H9 (cell line): ENCODE measurements at regions not wholly inside any gene's neighbourhood (a gene's known extent, or its start where the extent isn't known, plus 50 kb on each side); places are given as distances from the start of the nearest gene placed in this dataset.
"Not testable (repeated sequence)": the region's sequence is repeated elsewhere in the genome, so short reads cannot be mapped to it uniquely, and the experiment has no call there.

Experiments
- DNase-seq: peaks from one replicate; pipeline ENCODE4 v3.0.0-alpha.2; 2017
- H2AFZ ChIP-seq: one replicate; pipeline ENCODE4 v1.6.1; 2013; ENCODE audit warnings: mild to moderate bottlenecking, low read length, control low read depth, moderate library complexity
- H2AK5ac ChIP-seq: 2 replicates; pipeline ENCODE4 v1.6.1; 2013; ENCODE audit warnings: low read length, control low read depth, mixed read lengths; ENCODE audit not compliant: insufficient read length
- H2BK120ac ChIP-seq: one replicate; pipeline ENCODE4 v1.6.1; 2013; ENCODE audit warnings: low read depth, mild to moderate bottlenecking, low read length, control low read depth, inconsistent platforms; ENCODE audit not compliant: poor library complexity, severe bottlenecking
- H2BK12ac ChIP-seq: 2 replicates; pipeline ENCODE4 v1.6.1; 2013; ENCODE audit warnings: low read length, control low read depth, mixed read lengths, low read depth; ENCODE audit not compliant: insufficient read length
- H2BK15ac ChIP-seq: 2 replicates; pipeline ENCODE4 v1.6.1; 2013; ENCODE audit warnings: low read depth, low read length, control low read depth
- H2BK20ac ChIP-seq: one replicate; pipeline ENCODE4 v1.6.1; 2013; ENCODE audit warnings: low read depth, mild to moderate bottlenecking, low read length, control low read depth, inconsistent platforms; ENCODE audit not compliant: poor library complexity, severe bottlenecking
- H2BK5ac ChIP-seq: 2 replicates; pipeline ENCODE4 v1.6.1; 2013; ENCODE audit warnings: low read length, control low read depth, mixed read lengths; ENCODE audit not compliant: insufficient read length
- H3K14ac ChIP-seq: 2 replicates; pipeline ENCODE4 v1.6.1; 2013; ENCODE audit warnings: low read length, control low read depth; ENCODE audit not compliant: insufficient read depth
- H3K18ac ChIP-seq: 2 replicates; pipeline ENCODE4 v1.6.1; 2013; ENCODE audit warnings: low read depth, mild to moderate bottlenecking, mixed read lengths, low read length, control low read depth; ENCODE audit not compliant: insufficient read length
- H3K23ac ChIP-seq: 2 replicates; pipeline ENCODE4 v1.6.1; 2013; ENCODE audit warnings: low read length, control low read depth, mixed read lengths, low read depth; ENCODE audit not compliant: insufficient read length
- H3K23me2 ChIP-seq: 2 replicates; pipeline ENCODE4 v1.6.1; 2013; ENCODE audit warnings: low read depth, mild to moderate bottlenecking, mixed read lengths, low read length, control low read depth; ENCODE audit not compliant: insufficient read length, poor library complexity, severe bottlenecking
- H3K27ac ChIP-seq: 2 replicates; pipeline ENCODE4 v1.5.1; 2013; ENCODE audit warnings: low read length, control low read depth, mixed read lengths, low read depth; ENCODE audit not compliant: insufficient read length
- H3K27me3 ChIP-seq: 2 replicates; pipeline ENCODE4 v1.6.1; 2013; ENCODE audit warnings: low read length, control low read depth, inconsistent platforms; ENCODE audit not compliant: insufficient read depth
- H3K4ac ChIP-seq: 2 replicates; pipeline ENCODE4 v1.6.1; 2013; ENCODE audit warnings: low read depth, mild to moderate bottlenecking, control low read depth, inconsistent platforms, low read length, moderate library complexity
- H3K4me1 ChIP-seq: 2 replicates; pipeline ENCODE4 v1.6.1; 2013; ENCODE audit warnings: low read length, control low read depth, inconsistent platforms; ENCODE audit not compliant: insufficient read depth
- H3K4me2 ChIP-seq: 2 replicates; pipeline ENCODE4 v1.6.1; 2013; ENCODE audit warnings: low read length, control low read depth, mixed read lengths; ENCODE audit not compliant: insufficient read length, insufficient read depth
- H3K56ac ChIP-seq: 2 replicates; pipeline ENCODE4 v1.6.1; 2013; ENCODE audit warnings: low read depth, mild to moderate bottlenecking, mixed read lengths, low read length, control low read depth; ENCODE audit not compliant: insufficient read length
- H3K79me1 ChIP-seq: 2 replicates; pipeline ENCODE4 v1.6.1; 2013; ENCODE audit warnings: low read depth, mild to moderate bottlenecking, moderate library complexity, low read length, control low read depth, inconsistent platforms; ENCODE audit not compliant: insufficient read depth, poor library complexity, severe bottlenecking
- H3K79me2 ChIP-seq: 2 replicates; pipeline ENCODE4 v1.6.1; 2013; ENCODE audit warnings: low read length, control low read depth, inconsistent platforms; ENCODE audit not compliant: insufficient read depth
- H3K9ac ChIP-seq: 2 replicates; pipeline ENCODE4 v1.6.1; 2013; ENCODE audit warnings: low read length, control low read depth, mixed read lengths; ENCODE audit not compliant: insufficient read length; ENCODE audit errors: extremely low read depth
- H3K9me3 ChIP-seq: one replicate; pipeline ENCODE4 v1.6.1; 2013; ENCODE audit warnings: low read depth, low read length, inconsistent platforms; ENCODE audit not compliant: control insufficient read depth
- H3T11ph ChIP-seq: one replicate; pipeline ENCODE4 v1.6.1; 2013; ENCODE audit warnings: mild to moderate bottlenecking, low read length, control low read depth, inconsistent platforms
- H4K20me1 ChIP-seq: one replicate; pipeline ENCODE4 v1.6.1; 2013; ENCODE audit not compliant: control insufficient read depth, insufficient read length, insufficient read depth
- H4K5ac ChIP-seq: 2 replicates; pipeline ENCODE4 v1.6.1; 2013; ENCODE audit warnings: low read depth, mild to moderate bottlenecking, mixed read lengths, low read length, control low read depth; ENCODE audit not compliant: insufficient read length
- H4K8ac ChIP-seq: replicated peaks from 2 replicates; pipeline ENCODE4 v1.6.1; 2013; ENCODE audit warnings: low read length, control low read depth, mixed read lengths, low read depth; ENCODE audit not compliant: insufficient read length
- H4K91ac ChIP-seq: 2 replicates; pipeline ENCODE4 v1.6.1; 2013; ENCODE audit warnings: low read depth, mild to moderate bottlenecking, moderate library complexity, mixed read lengths, low read length, control low read depth; ENCODE audit not compliant: insufficient read length
- H3K27ac Mint-ChIP-seq, 3 experiments: 2 replicates in 2 of 3; 3 replicates in 1 of 3; pipeline ENCODE4 v1.8.0; 2020 to 2021; ENCODE audit warnings: mixed read lengths in 3 of 3, mild to moderate bottlenecking in 1 of 3, moderate library complexity in 1 of 3
- H3K27me3 Mint-ChIP-seq: 2 replicates; pipeline ENCODE4 v1.8.0; 2021; ENCODE audit warnings: low read depth, mild to moderate bottlenecking, moderate library complexity, mixed read lengths
- H3K36me3 Mint-ChIP-seq, 3 experiments: 2 replicates in 2 of 3; 3 replicates in 1 of 3; pipeline ENCODE4 v1.8.0; 2020 to 2021; ENCODE audit warnings: low read depth in 3 of 3, mixed read lengths in 3 of 3; ENCODE audit not compliant: insufficient read depth in 1 of 3
- H3K4me1 Mint-ChIP-seq, 2 experiments: 2 replicates each; pipeline ENCODE4 v1.8.0; 2020; ENCODE audit warnings: mixed read lengths in 2 of 2
- H3K4me3 Mint-ChIP-seq, 2 experiments: 2 replicates in 1 of 2; 3 replicates in 1 of 2; pipeline ENCODE4 v1.8.0; 2020 to 2021; ENCODE audit warnings: mild to moderate bottlenecking in 2 of 2, mixed read lengths in 2 of 2, moderate library complexity in 1 of 2
- H3K9me3 Mint-ChIP-seq, 2 experiments: 2 replicates in 1 of 2; 3 replicates in 1 of 2; pipeline ENCODE4 v1.8.0; 2020; ENCODE audit warnings: mild to moderate bottlenecking in 2 of 2, mixed read lengths in 2 of 2, moderate library complexity in 1 of 2
- WGBS: extraction: QIAGEN DNeasy Blood & Tissue Kit; methylation state at CpG from one replicate; pipeline ENCODE4 v1.1.7; 2013; ENCODE audit warnings: missing lambda C conversion rate, low lambda C conversion rate, mixed read lengths; ENCODE audit not compliant: insufficient read length; ENCODE audit errors: extremely low coverage; 5-methylcytosine and 5-hydroxymethylcytosine counted together
- TF ChIP-seq, protein P1 (sequence below): fragments of 200-600 bp; sonication (generic); conservative IDR thresholded peaks from 3 replicates; pipeline ENCODE4 v1.8.0; 2021; ENCODE audit warnings: antibody characterized with exemption, mild to moderate bottlenecking

DNA sequence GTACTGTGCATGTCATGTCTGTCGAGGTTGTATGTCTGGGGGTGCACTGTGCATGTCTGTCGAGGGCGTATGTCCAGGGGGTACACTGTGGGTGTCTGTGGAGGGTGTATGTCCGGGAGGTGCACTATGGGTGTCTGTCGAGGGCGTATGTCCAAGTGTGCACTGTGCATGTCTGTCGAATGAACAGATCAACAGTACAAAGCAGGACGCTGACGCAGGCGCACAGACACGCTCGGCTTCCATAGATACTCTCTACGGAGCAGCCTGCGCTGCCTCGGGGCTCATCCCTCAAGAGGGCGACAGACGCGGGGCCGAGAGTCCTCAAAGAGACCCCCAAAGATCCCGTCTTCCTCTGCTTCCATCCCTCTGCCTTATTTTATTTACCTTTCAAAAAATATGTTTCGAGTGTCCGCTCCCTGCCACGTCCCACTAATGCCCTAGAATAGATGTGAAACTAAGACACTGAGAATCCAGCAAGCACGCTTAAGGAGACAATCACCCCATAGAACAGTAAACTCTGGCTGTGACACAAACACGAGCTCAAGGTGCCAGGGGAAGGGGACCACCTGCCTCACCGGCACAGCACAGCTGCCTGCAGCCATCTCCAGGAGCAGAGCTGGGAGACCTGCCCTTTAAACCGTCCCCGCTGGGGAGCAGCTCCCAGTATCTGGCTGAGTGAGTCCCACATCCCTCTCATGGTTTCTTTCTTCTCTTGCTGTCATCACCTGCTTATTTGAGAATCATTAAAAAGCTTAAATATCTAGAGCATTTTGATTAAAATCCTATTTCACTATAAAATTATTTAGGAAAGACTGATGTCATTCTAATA, 250.5 kb upstream of the MYT1L start:
- TF ChIP-seq, protein P1, sequence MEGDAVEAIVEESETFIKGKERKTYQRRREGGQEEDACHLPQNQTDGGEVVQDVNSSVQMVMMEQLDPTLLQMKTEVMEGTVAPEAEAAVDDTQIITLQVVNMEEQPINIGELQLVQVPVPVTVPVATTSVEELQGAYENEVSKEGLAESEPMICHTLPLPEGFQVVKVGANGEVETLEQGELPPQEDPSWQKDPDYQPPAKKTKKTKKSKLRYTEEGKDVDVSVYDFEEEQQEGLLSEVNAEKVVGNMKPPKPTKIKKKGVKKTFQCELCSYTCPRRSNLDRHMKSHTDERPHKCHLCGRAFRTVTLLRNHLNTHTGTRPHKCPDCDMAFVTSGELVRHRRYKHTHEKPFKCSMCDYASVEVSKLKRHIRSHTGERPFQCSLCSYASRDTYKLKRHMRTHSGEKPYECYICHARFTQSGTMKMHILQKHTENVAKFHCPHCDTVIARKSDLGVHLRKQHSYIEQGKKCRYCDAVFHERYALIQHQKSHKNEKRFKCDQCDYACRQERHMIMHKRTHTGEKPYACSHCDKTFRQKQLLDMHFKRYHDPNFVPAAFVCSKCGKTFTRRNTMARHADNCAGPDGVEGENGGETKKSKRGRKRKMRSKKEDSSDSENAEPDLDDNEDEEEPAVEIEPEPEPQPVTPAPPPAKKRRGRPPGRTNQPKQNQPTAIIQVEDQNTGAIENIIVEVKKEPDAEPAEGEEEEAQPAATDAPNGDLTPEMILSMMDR = no peak
- Histone ChIP-seq H2BK12ac (no peak overlapping the region), H3K79me1 (no peaks in the 10 kb centered on the region), H2BK15ac (no peak overlapping the region), H4K91ac (no peak overlapping the region), H3K14ac (no peak overlapping the region), H2AFZ (no peak overlapping the region), H3K27me3 (no peaks in the 10 kb centered on the region), H3K23me2 (no peaks in the 10 kb centered on the region), H3K18ac (no peak overlapping the region), H3K4me1 (peaks cover 4% of the 10 kb centered on the region; the same call in 1 of the 2 replicates), H2BK120ac (no peak overlapping the region), H3K23ac (no peak overlapping the region), H4K5ac (no peak overlapping the region), H3K56ac (no peak overlapping the region), H2BK20ac (no peak overlapping the region), H3K4ac (no peak overlapping the region), H3K9ac (no peak overlapping the region), H3T11ph (no peak overlapping the region), H3K9me3 (no peaks in the 10 kb centered on the region), H2AK5ac (no peak overlapping the region), H3K4me2 (no peak overlapping the region), H3K79me2 (no peaks in the 10 kb centered on the region), H3K27ac (no peak overlapping the region), H2BK5ac (no peak overlapping the region), H4K8ac (no peak overlapping the region), H4K20me1 (no peaks in the 10 kb centered on the region)
- no peaks in the 10 kb centered on the region for H3K36me3 Mint-ChIP-seq
- no peak overlapping the region for H3K27ac Mint-ChIP-seq
- H3K27me3 Mint-ChIP-seq = peaks cover 7% of the 10 kb centered on the region
- DNase-seq = peak; percentile 21
- no peak overlapping the region for H3K4me3 Mint-ChIP-seq
- H3K4me1 Mint-ChIP-seq = peaks cover 10% of the 10 kb centered on the region in 2 experiments
- no peaks in the 10 kb centered on the region for H3K9me3 Mint-ChIP-seq
- no CpG with 5 or more reads among the region's 28 CpGs for WGBS

DNA sequence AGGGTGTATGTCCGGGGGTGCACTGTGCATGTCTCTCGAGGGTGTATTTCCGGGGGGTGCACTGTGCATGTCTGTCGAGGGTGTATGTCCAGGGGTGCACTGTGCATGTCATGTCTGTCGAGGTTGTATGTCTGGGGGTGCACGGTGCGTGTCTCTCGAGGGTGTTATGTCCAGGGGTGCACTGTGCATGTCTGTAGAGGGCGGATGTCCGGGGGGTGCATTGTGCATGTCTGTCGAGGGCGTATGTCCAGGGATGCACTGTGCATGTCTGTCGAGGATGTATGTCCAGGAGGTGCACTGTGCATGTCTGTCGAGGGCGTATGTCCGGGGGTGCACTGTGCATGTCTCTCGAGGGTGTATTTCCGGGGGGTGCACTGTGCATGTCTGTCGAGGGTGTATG, 249.8 kb upstream of the MYT1L start:
- not testable (repeated sequence) for DNase-seq, H3K9me3 ChIP-seq, H2BK15ac ChIP-seq, H3K27me3 Mint-ChIP-seq, H4K5ac ChIP-seq, H3K27ac Mint-ChIP-seq, H3K27me3 ChIP-seq, H2BK20ac ChIP-seq, H3K23ac ChIP-seq, H4K91ac ChIP-seq, H2BK12ac ChIP-seq, H3K14ac ChIP-seq, H4K8ac ChIP-seq, H3K4ac ChIP-seq, H2AK5ac ChIP-seq, H3K56ac ChIP-seq, H3T11ph ChIP-seq, H3K18ac ChIP-seq, H3K79me2 ChIP-seq, H2AFZ ChIP-seq, H3K27ac ChIP-seq, H3K9me3 Mint-ChIP-seq, H2BK120ac ChIP-seq, H3K36me3 Mint-ChIP-seq, H3K4me3 Mint-ChIP-seq, H3K79me1 ChIP-seq, H2BK5ac ChIP-seq, H3K4me1 Mint-ChIP-seq, H3K9ac ChIP-seq, H3K23me2 ChIP-seq, H3K4me2 ChIP-seq, H4K20me1 ChIP-seq, H3K4me1 ChIP-seq
- no CpG with 5 or more reads among the region's 19 CpGs for WGBS
